COLO829 (cell line): ENCODE measurements at regions not wholly inside any gene's neighbourhood (a gene's known extent, or its start where the extent isn't known, plus 50 kb on each side); places are given as distances from the start of the nearest gene placed in this dataset.

Experiments used
- DNase-seq: peaks from one replicate; pipeline ENCODE4 v3.0.0; 2012; ENCODE audit warnings: low spot score

- DNase-seq = no peak
Measured at GRCh38 chr13:37361608-37362007, 237.0 kb downstream of the POSTN start.

GRCh38 chr13:37360556-37360955, 238.0 kb downstream of the POSTN start:
- no peak for DNase-seq

GRCh38 chr13:37357548-37357947, 241.0 kb downstream of the POSTN start:
- no peak for DNase-seq

GRCh38 chr13:37353911-37354310, 244.7 kb downstream of the POSTN start:
- no peak for DNase-seq

- DNase-seq = no peak
Measured at GRCh38 chr13:37351211-37351610, 245.7 kb upstream of the CSNK1A1L start.

- DNase-seq = no peak
Measured at GRCh38 chr13:37349916-37350315, 244.5 kb upstream of the CSNK1A1L start.

- DNase-seq = no peak
Measured at GRCh38 chr13:37348916-37349643, 243.6 kb upstream of the CSNK1A1L start.

GRCh38 chr13:37345869-37346268, 240.4 kb upstream of the CSNK1A1L start:
- DNase-seq = no peak

- no peak for DNase-seq
Measured at GRCh38 chr13:37345391-37345790, 239.9 kb upstream of the CSNK1A1L start.

- DNase-seq = peak; percentile 45
Measured at GRCh38 chr13:37344056-37344455, 238.6 kb upstream of the CSNK1A1L start.

GRCh38 chr13:37342205-37342604, 236.7 kb upstream of the CSNK1A1L start:
- no peak for DNase-seq

GRCh38 chr13:37340901-37341670, 235.6 kb upstream of the CSNK1A1L start:
- DNase-seq = no peak

GRCh38 chr13:37339386-37339735, 233.9 kb upstream of the CSNK1A1L start:
- no peak for DNase-seq

GRCh38 chr13:37338726-37339385, 233.4 kb upstream of the CSNK1A1L start:
- no peak for DNase-seq

GRCh38 chr13:37326334-37326733, 220.9 kb upstream of the CSNK1A1L start:
- DNase-seq = no peak

GRCh38 chr13:37319031-37319443, 213.6 kb upstream of the CSNK1A1L start:
- DNase-seq = no peak

GRCh38 chr13:37316935-37317334, 211.5 kb upstream of the CSNK1A1L start:
- no peak for DNase-seq

- DNase-seq = no peak
Measured at GRCh38 chr13:37313372-37313771, 207.9 kb upstream of the CSNK1A1L start.

- peak; percentile 45 for DNase-seq
Measured at GRCh38 chr13:37306778-37307544, 201.5 kb upstream of the CSNK1A1L start.

GRCh38 chr13:37303606-37304005, 198.1 kb upstream of the CSNK1A1L start:
- no peak for DNase-seq

GRCh38 chr13:37302686-37303085, 197.2 kb upstream of the CSNK1A1L start:
- no peak for DNase-seq

GRCh38 chr13:37295573-37295972, 190.1 kb upstream of the CSNK1A1L start:
- DNase-seq = no peak
